Mesothelial cell of epicardium (in vitro differentiated cells): ENCODE measurements at regions not wholly inside any gene's neighbourhood (a gene's known extent, or its start where the extent isn't known, plus 50 kb on each side); places are given as distances from the start of the nearest gene placed in this dataset.

Experiments
- DNase-seq, 2 experiments: peaks; one replicate each; pipeline ENCODE4 v3.0.0; 2021; ENCODE audit warnings: low spot score in 2 of 2; ENCODE audit not compliant: unreplicated experiment in 2 of 2
- H3K27ac Mint-ChIP-seq: 2 replicates; pipeline ENCODE4 v1.8.0; 2021; ENCODE audit warnings: mixed read lengths
- H3K27me3 Mint-ChIP-seq: 2 replicates; pipeline ENCODE4 v1.8.0; 2021; ENCODE audit warnings: low read depth, mixed read lengths
- H3K36me3 Mint-ChIP-seq: 2 replicates; pipeline ENCODE4 v1.8.0; 2021; ENCODE audit warnings: mixed read lengths
- H3K4me1 Mint-ChIP-seq: 2 replicates; pipeline ENCODE4 v1.8.0; 2021; ENCODE audit warnings: mixed read lengths
- H3K4me3 Mint-ChIP-seq: 2 replicates; pipeline ENCODE4 v1.8.0; 2021; ENCODE audit warnings: mild to moderate bottlenecking, moderate library complexity, mixed read lengths
- H3K9me3 Mint-ChIP-seq: 2 replicates; pipeline ENCODE4 v1.8.0; 2021; ENCODE audit warnings: mixed read lengths
- TF ChIP-seq, protein P1 (sequence below): fragments of 200-600 bp; sonication (generic); IDR thresholded peaks from one replicate; pipeline ENCODE4 v1.5.0; 2021; ENCODE audit warnings: antibody characterized with exemption; ENCODE audit not compliant: unreplicated experiment

DNA sequence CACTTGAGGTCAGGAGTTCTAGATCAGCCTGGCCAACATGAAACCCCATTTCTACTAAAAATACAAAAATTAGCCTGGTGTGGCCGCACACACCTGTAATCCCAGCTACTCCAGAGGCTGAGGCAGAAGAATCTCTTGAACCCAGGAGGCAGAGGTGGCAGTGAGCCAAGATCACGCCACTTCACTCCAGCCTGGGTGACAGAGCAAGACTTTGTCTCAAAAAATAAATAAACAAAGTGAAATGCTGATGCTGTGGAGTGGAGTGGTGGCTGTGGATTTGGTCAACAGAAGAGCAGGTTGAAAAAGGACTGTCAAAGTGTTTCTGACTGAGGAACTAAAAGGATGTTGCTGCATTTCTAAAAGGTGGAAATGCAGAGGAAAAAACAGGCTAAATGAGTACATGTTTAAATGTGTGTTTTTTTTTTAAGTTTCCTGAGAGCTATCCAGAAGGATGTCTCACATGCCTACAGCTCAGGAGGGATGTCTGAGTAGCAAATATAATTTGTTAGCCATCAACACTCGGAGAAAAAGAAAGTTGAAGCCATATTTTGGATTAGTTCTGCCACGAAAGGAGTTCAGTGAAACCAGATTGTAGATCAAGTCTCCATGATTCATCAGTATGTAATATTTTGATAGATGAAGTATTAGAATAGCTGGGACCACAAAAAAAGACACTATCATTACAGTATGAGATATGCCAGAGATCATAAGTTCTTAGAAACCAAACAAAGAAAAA lies 621.1 kb upstream of the ADGRB3 start:
- TF ChIP-seq, protein P1, sequence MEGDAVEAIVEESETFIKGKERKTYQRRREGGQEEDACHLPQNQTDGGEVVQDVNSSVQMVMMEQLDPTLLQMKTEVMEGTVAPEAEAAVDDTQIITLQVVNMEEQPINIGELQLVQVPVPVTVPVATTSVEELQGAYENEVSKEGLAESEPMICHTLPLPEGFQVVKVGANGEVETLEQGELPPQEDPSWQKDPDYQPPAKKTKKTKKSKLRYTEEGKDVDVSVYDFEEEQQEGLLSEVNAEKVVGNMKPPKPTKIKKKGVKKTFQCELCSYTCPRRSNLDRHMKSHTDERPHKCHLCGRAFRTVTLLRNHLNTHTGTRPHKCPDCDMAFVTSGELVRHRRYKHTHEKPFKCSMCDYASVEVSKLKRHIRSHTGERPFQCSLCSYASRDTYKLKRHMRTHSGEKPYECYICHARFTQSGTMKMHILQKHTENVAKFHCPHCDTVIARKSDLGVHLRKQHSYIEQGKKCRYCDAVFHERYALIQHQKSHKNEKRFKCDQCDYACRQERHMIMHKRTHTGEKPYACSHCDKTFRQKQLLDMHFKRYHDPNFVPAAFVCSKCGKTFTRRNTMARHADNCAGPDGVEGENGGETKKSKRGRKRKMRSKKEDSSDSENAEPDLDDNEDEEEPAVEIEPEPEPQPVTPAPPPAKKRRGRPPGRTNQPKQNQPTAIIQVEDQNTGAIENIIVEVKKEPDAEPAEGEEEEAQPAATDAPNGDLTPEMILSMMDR = no peak
- Mint-ChIP-seq H3K27me3 (peaks cover 2% of the 10 kb centered on the region), H3K4me1 (no peaks in the 10 kb centered on the region), H3K4me3 (no peak overlapping the region), H3K27ac (no peak overlapping the region), H3K36me3 (no peaks in the 10 kb centered on the region), H3K9me3 (no peaks in the 10 kb centered on the region)
- DNase-seq = no peak

DNA sequence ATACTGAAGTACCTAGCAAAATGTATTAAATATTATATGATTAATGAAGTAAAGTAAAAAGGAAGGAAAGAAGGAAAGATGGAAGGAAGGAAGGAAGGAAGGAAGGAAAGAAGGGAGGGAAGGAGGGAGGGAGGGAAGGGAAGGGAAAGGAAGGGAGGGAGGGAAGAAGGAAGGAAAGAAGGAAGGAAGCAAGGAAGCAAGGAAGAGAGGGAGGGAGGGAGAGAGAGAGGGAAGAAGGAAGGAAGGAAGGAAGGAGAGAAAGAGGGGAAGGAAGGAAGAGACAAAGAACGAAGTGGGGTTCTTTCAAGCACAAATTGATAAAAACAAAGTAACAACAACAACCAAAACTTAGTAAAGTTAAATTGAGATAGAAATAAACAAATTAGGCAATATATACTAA lies 622.3 kb upstream of the ADGRB3 start:
- no peak overlapping the region for H3K4me3 Mint-ChIP-seq
- no peaks in the 10 kb centered on the region for H3K9me3 Mint-ChIP-seq
- TF ChIP-seq, protein P1 = no peak

DNA sequence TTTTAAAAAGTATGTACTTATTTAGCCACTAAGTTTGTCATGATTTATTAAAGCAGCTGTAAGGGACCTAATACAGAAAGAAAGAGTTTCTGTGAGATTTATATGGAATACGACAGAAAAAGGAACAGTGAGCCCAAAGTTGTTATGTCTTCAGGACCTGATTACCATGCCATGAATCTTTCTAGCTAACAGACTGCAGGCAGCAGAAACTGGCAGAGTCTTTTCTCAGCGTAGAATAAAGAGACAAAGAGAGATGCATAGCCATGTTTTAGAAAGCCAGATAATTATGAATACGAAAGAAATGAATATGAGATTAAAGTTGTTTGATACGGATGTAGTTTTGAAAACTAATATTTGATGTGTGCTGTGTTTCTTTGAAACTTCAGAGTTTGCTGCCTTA lies 624.1 kb upstream of the ADGRB3 start:
- no peaks in the 10 kb centered on the region for H3K4me1 Mint-ChIP-seq
- no peaks in the 10 kb centered on the region for H3K9me3 Mint-ChIP-seq
- TF ChIP-seq, protein P1 = no peak
- peaks cover 2% of the 10 kb centered on the region for H3K27me3 Mint-ChIP-seq
- DNase-seq = no peak
- H3K4me3 Mint-ChIP-seq = no peak overlapping the region
- no peaks in the 10 kb centered on the region for H3K36me3 Mint-ChIP-seq
- no peak overlapping the region for H3K27ac Mint-ChIP-seq

More for the DNA sequence above, 622.3 kb upstream of the ADGRB3 start:
- Mint-ChIP-seq H3K27ac (no peak overlapping the region), H3K27me3 (peaks cover 2% of the 10 kb centered on the region), H3K4me1 (no peaks in the 10 kb centered on the region), H3K36me3 (no peaks in the 10 kb centered on the region)
- DNase-seq = no peak

DNA sequence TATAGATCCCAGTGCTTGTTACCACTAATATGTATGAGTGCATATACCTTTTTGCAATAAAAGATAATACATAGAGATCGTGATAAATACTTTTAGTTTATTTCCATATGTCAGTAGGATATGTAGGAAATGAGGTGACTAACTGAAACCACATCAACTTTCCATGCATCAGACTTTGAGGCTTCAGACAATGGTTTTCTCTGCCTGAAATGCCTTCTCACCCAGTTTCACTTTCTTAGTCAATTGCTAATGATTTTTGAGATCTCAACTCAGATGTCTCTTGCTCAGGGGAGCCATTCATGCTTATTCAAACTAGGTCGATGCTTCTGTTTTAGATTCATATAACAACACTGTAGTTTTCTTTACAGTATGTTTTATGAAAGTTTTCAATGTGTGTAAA lies 626.6 kb upstream of the ADGRB3 start:
- no peak for DNase-seq
- Mint-ChIP-seq H3K9me3 (no peaks in the 10 kb centered on the region), H3K36me3 (no peaks in the 10 kb centered on the region), H3K4me3 (no peak overlapping the region), H3K4me1 (no peaks in the 10 kb centered on the region), H3K27ac (no peak overlapping the region), H3K27me3 (peaks cover 2% of the 10 kb centered on the region)
- TF ChIP-seq, protein P1 = no peak

DNA sequence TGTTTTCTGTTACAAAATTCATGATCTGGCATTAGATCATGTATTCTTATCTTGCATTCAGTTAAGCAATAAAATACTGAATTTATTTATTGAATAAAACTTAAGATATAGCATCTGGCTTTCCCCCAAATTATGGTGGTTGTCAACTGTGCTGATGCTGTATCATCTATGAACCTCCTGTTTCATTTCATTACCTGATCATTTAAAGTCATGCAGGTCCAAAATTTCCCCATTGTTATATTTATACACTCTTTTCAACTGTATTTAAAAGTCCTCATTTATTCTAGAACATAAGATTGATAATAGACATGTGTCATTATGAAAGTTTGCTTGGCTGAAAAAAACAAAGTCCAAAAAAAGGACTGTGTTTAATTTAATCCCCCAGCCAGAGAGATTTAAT lies 627.4 kb upstream of the ADGRB3 start:
- Mint-ChIP-seq H3K4me1 (no peaks in the 10 kb centered on the region), H3K36me3 (no peaks in the 10 kb centered on the region), H3K27me3 (peaks cover 2% of the 10 kb centered on the region), H3K9me3 (no peaks in the 10 kb centered on the region), H3K27ac (no peak overlapping the region), H3K4me3 (no peak overlapping the region)
- TF ChIP-seq, protein P1 = no peak
- DNase-seq = no peak
